NCI-H2029 treated with DMSO at 0.1 percent for 48 hours (cell line): ENCODE measurements at regions not wholly inside any gene's neighbourhood (a gene's known extent, or its start where the extent isn't known, plus 50 kb on each side); places are given as distances from the start of the nearest gene placed in this dataset.

Source experiments
- DNase-seq: peaks from one replicate; lab custom pipeline; 2025; lab: John Stamatoyannopoulos, UW

GRCh38 chr22:47374273-47374771, 611.9 kb downstream of the TBC1D22A start:
- no peak for DNase-seq

GRCh38 chr22:47373648-47374272, 611.3 kb downstream of the TBC1D22A start:
- DNase-seq, result no peak

GRCh38 chr22:47372596-47373385, 610.3 kb downstream of the TBC1D22A start:
- DNase-seq, result no peak

GRCh38 chr22:47372111-47372581, 609.7 kb downstream of the TBC1D22A start:
- no peak for DNase-seq

- DNase-seq, result no peak
These were observed 609.0 kb downstream of the TBC1D22A start for GRCh38 chr22:47371263-47372090.

- DNase-seq, result no peak
These were observed 608.2 kb downstream of the TBC1D22A start for GRCh38 chr22:47370448-47371262.

GRCh38 chr22:47369431-47370015, 607.1 kb downstream of the TBC1D22A start:
- DNase-seq, result no peak

- no peak for DNase-seq
These were observed 606.6 kb downstream of the TBC1D22A start for GRCh38 chr22:47369020-47369419.

GRCh38 chr22:47367993-47368945, 605.8 kb downstream of the TBC1D22A start:
- DNase-seq, result no peak

- DNase-seq, result no peak
These were observed 604.7 kb downstream of the TBC1D22A start for GRCh38 chr22:47367107-47367690.

- DNase-seq, result no peak
These were observed 603.7 kb downstream of the TBC1D22A start for GRCh38 chr22:47366026-47366767.

GRCh38 chr22:47361247-47361646, 598.8 kb downstream of the TBC1D22A start:
- DNase-seq, result no peak

- DNase-seq, result no peak
These were observed 595.0 kb downstream of the TBC1D22A start for GRCh38 chr22:47357493-47357892.

GRCh38 chr22:47357086-47357485, 594.6 kb downstream of the TBC1D22A start:
- no peak for DNase-seq

GRCh38 chr22:47356511-47357011, 594.1 kb downstream of the TBC1D22A start:
- DNase-seq, result no peak

GRCh38 chr22:47355776-47356510, 593.5 kb downstream of the TBC1D22A start:
- DNase-seq, result no peak

- no peak for DNase-seq
These were observed 592.9 kb downstream of the TBC1D22A start for GRCh38 chr22:47355388-47355725.
